ENCODE measurements at regions not wholly inside any gene's neighbourhood (a gene's known extent, or its start where the extent isn't known, plus 50 kb on each side); places are given as distances from the start of the nearest gene placed in this dataset.

DNA sequence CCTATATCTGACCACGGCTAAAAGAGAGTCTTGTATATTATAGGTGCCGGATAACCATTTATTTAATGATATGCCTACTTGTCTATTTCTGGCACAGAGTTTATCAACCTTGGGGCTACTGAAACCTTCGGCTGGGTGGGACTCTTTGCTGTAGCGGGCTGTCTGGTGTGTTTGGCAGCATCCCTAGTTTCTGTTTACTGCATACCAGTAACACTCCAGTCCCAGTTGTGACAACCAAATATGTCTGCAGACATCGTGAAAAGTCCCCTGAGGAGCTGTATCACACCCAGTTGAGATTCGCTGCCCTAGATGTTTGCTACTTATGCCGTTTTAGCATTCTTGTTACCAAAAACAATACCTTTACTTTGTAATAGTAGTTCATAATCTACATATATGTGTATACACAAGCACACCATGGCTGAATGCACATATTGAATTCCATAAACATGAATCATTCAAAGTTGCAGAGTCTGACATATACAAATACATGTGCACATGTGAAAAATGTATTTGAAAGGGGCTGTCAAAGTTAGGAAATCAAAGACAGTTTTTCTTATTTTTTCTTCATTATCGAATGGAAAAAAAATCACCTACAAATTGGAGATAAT is 89.1 kb upstream of the SHISA6 start:
- TF ChIP-seq, protein P1, sequence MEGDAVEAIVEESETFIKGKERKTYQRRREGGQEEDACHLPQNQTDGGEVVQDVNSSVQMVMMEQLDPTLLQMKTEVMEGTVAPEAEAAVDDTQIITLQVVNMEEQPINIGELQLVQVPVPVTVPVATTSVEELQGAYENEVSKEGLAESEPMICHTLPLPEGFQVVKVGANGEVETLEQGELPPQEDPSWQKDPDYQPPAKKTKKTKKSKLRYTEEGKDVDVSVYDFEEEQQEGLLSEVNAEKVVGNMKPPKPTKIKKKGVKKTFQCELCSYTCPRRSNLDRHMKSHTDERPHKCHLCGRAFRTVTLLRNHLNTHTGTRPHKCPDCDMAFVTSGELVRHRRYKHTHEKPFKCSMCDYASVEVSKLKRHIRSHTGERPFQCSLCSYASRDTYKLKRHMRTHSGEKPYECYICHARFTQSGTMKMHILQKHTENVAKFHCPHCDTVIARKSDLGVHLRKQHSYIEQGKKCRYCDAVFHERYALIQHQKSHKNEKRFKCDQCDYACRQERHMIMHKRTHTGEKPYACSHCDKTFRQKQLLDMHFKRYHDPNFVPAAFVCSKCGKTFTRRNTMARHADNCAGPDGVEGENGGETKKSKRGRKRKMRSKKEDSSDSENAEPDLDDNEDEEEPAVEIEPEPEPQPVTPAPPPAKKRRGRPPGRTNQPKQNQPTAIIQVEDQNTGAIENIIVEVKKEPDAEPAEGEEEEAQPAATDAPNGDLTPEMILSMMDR (IDR thresholded peaks at IDR 0.05): no peak
- no peak for TF ChIP-seq POLR2A (IDR thresholded peaks at IDR 0.05)
- TF ChIP-seq POLR2AphosphoS5 (IDR thresholded peaks at IDR 0.05): no peak
